ENCODE measurements at regions not wholly inside any gene's neighbourhood (a gene's known extent, or its start where the extent isn't known, plus 50 kb on each side); places are given as distances from the start of the nearest gene placed in this dataset.

GRCh38 chr4:36467670-36468069 lies 186.3 kb downstream of the DTHD1 start:
- no peaks in the 10 kb centered on the region for H3K36me3 Mint-ChIP-seq (ENCODE audit: unreplicated experiment)
- H3K27me3 Mint-ChIP-seq (ENCODE audit: unreplicated experiment), result no peaks in the 10 kb centered on the region
- no peak for DNase-seq
- H3K9me3 Mint-ChIP-seq (ENCODE audit: unreplicated experiment), result no peaks in the 10 kb centered on the region
- H3K4me3 Mint-ChIP-seq (ENCODE audit: unreplicated experiment), result no peak overlapping the region
- TF ChIP-seq CTCF (IDR thresholded peaks at IDR 0.05; ENCODE audit: partially characterized antibody, unreplicated experiment), result no peak
- no peak overlapping the region for H3K27ac Mint-ChIP-seq (ENCODE audit: unreplicated experiment)
- no peaks in the 10 kb centered on the region for H3K4me1 Mint-ChIP-seq (ENCODE audit: low read depth, unreplicated experiment)

GRCh38 chr4:36471903-36472302 lies 190.5 kb downstream of the DTHD1 start:
- H3K4me3 Mint-ChIP-seq (ENCODE audit: unreplicated experiment), result no peak overlapping the region
- H3K4me1 Mint-ChIP-seq (ENCODE audit: low read depth, unreplicated experiment), result no peaks in the 10 kb centered on the region
- no peaks in the 10 kb centered on the region for H3K9me3 Mint-ChIP-seq (ENCODE audit: unreplicated experiment)
- no peak overlapping the region for H3K27ac Mint-ChIP-seq (ENCODE audit: unreplicated experiment)
- no peak for DNase-seq
- no peak for TF ChIP-seq CTCF (IDR thresholded peaks at IDR 0.05; ENCODE audit: partially characterized antibody, unreplicated experiment)
- H3K36me3 Mint-ChIP-seq (ENCODE audit: unreplicated experiment), result no peaks in the 10 kb centered on the region
- H3K27me3 Mint-ChIP-seq (ENCODE audit: unreplicated experiment), result no peaks in the 10 kb centered on the region

- H3K4me1 Mint-ChIP-seq (ENCODE audit: low read depth, unreplicated experiment), result no peaks in the 10 kb centered on the region
- no peaks in the 10 kb centered on the region for H3K9me3 Mint-ChIP-seq (ENCODE audit: unreplicated experiment)
- H3K27me3 Mint-ChIP-seq (ENCODE audit: unreplicated experiment), result no peaks in the 10 kb centered on the region
- no peak for DNase-seq
- no peak overlapping the region for H3K4me3 Mint-ChIP-seq (ENCODE audit: unreplicated experiment)
- no peak for TF ChIP-seq CTCF (IDR thresholded peaks at IDR 0.05; ENCODE audit: partially characterized antibody, unreplicated experiment)
- no peaks in the 10 kb centered on the region for H3K36me3 Mint-ChIP-seq (ENCODE audit: unreplicated experiment)
- no peak overlapping the region for H3K27ac Mint-ChIP-seq (ENCODE audit: unreplicated experiment)
Observed at GRCh38 chr4:36476135-36476534, 194.7 kb downstream of the DTHD1 start.

GRCh38 chr4:36477861-36478260 lies 196.4 kb downstream of the DTHD1 start:
- DNase-seq, result no peak
- Mint-ChIP-seq H3K9me3 (ENCODE audit: unreplicated experiment) (no peaks in the 10 kb centered on the region), H3K27me3 (ENCODE audit: unreplicated experiment) (no peaks in the 10 kb centered on the region), H3K4me1 (ENCODE audit: low read depth, unreplicated experiment) (no peaks in the 10 kb centered on the region), H3K27ac (ENCODE audit: unreplicated experiment) (no peak overlapping the region), H3K36me3 (ENCODE audit: unreplicated experiment) (no peaks in the 10 kb centered on the region), H3K4me3 (ENCODE audit: unreplicated experiment) (no peak overlapping the region)
- no peak for TF ChIP-seq CTCF (IDR thresholded peaks at IDR 0.05; ENCODE audit: partially characterized antibody, unreplicated experiment)

- H3K27ac Mint-ChIP-seq (ENCODE audit: unreplicated experiment), result no peak overlapping the region
- H3K27me3 Mint-ChIP-seq (ENCODE audit: unreplicated experiment), result peaks cover 2% of the 10 kb centered on the region
- H3K36me3 Mint-ChIP-seq (ENCODE audit: unreplicated experiment), result no peaks in the 10 kb centered on the region
- H3K4me1 Mint-ChIP-seq (ENCODE audit: low read depth, unreplicated experiment), result peaks cover 3% of the 10 kb centered on the region
- DNase-seq, result no peak
- no peak overlapping the region for H3K4me3 Mint-ChIP-seq (ENCODE audit: unreplicated experiment)
- no peaks in the 10 kb centered on the region for H3K9me3 Mint-ChIP-seq (ENCODE audit: unreplicated experiment)
- TF ChIP-seq CTCF (IDR thresholded peaks at IDR 0.05; ENCODE audit: partially characterized antibody, unreplicated experiment), result no peak
Observed at GRCh38 chr4:36485885-36486284, 204.5 kb downstream of the DTHD1 start.
